Kasumi-1 (cell line): ENCODE measurements at regions not wholly inside any gene's neighbourhood (a gene's known extent, or its start where the extent isn't known, plus 50 kb on each side); places are given as distances from the start of the nearest gene placed in this dataset.
A peak's percentile ranks its signal among the peaks of the same experiment; 100 is the strongest.

Experiments
- DNase-seq, 2 experiments: peaks; one replicate each; lab custom pipeline; 2025; lab: John Stamatoyannopoulos, UW

DNA sequence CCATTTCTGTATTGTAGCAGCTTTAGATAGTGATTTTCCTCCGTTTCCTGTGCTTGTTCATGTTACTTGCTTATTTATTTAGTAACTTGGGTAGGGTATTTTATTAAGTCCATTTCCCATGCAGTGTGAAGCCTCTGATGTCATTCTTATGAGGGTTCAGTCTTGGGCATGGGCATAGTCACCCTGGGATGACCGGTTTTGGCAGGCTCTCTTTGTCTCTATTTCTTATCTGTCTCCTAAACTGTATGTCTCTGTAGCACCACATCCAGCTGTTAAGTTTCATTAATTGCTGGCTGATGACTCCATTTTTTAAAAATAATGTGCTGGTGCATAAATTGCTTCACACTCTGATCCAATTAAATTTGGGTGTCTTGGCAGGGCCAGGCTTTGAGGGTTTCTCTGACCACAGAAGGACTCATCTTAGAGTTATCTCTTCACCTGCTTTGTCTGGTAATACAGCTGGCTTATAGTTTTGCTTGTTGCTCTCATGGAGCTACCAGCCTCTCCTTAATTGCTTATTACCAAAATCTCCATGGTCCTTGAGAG, 173.3 kb upstream of the VLDLR start:
- DNase-seq, result no peak

DNA sequence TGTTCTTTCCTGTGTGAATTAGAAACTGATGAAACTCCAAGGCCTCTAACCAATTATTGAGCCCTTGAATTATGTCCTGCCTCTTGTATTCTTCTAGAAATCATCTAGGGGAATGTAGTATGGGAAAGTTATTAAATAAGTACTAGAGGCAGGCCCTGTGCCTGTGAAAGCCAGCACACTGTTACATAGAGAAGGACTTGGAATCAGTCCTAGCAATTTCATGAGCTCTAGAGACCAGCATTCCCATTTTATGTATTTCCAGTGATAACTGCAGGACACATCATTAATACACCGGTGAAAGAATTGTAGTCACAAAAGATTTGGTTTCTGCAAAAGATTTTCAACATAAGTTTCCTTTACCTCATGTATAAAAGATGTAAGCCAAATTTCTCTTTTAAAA, 168.5 kb upstream of the VLDLR start:
- no peak for DNase-seq

DNA sequence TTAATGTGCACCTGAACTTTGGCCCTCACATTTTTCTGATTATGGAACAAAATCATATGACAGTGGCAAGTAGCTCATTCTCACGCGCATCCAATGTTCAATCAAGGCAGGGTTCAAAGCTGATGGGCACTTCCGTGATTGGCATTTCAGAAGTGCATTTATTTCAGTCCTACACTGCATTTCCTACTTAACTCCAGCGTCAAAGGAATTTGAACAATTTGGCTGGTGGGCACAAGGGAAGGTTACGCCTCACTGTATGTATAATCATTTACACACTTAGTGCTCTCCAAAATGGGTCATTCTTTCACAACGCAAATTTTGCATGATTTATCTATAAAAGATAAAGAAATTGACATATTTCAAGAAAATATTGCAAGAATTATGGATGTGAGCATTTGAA, 167.9 kb upstream of the VLDLR start:
- DNase-seq, result no peak

DNA sequence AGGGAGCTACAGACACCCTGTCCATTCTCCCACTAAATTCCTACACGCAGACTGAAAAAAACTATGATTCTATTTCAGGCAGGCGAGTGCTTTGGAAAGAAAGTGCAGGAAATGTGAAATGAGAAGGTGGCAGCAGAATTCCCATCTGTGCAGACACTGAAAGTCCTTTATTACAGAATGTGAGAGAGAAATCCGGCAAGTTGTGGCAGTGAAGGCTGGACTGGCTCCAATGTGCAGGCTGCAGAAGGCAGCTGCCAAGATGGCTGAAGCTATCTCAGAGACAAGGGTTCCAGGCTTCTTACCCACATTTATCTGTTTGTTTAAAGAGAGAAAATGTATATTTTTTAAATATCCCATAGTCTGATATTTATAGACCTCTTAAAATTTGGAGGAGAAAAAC, 161.8 kb upstream of the VLDLR start:
- DNase-seq, result no peak

DNA sequence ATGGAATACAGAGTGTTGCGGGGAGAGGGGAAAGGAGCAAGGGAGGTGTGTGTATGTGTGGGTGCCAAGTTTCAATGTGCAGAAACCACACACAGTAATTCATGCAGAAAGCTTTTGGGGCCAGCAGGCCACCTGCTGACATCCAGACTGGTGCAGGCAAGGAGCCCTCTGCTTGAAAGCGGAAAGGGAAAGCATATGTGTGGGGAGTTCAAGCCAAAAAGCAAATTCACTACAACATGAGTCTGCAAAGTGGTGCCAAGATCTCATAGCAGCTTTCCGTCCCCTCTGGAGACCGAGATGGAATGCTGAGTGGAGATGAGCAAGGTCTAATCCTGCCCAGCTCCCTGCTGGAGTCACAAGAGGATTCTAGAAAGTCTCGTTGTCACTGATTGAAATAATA, 159.7 kb upstream of the VLDLR start:
- DNase-seq, result no peak

DNA sequence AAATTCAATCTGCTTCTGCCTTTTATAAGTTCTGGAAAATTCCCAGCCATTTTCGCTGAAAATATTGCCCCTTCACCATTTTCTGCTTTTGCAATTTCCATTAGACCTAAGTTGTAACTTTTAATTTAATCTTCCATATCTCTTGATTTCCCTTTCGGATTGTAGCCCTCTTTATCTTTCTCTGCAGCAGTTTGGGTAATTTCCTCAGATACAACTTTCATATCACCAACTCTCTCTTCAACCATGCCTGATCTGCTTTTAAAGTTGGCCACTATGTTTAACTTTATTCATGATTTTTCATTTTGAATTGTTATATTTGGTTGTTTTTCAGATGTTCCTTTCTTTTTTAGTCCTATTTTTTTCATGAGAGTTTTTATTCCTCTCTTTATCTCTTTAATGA, 157.0 kb upstream of the VLDLR start:
- no peak for DNase-seq

DNA sequence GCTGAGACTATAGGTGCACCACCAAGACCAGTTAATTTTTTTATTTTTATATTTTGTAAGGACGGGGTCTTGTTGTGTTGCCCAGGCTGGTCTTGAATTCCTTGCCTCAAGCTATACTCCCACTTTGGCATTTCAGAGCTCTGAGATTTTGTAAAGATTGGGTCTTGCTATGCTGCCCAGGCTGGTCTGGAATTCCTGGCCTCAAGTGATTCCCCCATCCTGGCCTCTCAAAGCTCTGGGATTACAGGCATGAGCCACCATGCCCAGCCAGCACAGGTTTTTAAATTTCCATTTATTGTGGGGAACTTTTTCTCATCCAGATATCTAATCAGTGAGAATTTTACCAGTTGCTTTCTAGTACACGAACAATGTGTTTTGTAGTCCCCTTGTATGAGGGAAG, 156.1 kb upstream of the VLDLR start:
- no peak for DNase-seq

DNA sequence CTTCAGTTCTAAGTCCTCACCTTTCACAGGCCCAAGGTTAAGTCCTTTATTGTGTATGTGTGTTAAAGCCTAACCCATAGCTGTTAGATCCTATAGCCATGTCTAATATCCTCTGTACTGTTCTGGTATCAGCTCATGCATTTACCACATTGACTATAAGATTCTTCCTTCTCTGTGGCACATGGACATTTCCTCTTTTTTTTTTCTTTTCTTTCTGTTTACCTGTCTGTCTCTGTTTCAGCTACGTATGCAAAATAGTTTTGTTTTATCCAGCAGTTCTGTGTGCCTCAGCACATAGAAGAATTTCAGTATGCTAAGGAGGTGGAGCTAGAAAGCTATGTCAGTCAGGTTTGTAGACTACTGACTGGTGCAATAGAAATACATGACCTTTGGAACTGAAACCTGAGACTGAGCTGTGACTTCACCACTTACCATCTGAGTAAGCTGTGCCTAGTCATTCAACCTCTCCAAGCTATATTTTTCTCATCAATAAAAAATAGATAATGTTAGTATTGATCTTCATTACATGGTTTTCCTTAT, 155.6 kb upstream of the VLDLR start:
- no peak for DNase-seq

DNA sequence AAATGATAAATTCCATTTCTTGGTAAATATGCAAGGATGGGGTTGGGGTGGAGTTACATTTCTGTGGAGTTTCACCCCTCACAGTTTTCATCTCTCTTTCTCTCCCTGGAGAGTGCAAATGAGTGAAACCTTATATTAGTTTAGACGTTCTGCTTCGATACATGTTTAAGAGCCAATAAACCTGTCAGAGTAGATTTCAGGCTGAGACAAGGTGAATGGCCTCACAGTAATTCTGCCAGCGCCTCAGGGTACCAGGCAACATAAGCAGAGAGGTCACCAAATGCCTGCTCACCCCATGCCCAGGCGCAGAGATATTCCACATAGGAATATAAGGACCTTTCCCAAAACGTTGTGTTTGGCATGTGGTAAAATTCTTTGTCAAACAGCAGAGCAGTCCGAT, 154.9 kb upstream of the VLDLR start:
- no peak for DNase-seq

DNA sequence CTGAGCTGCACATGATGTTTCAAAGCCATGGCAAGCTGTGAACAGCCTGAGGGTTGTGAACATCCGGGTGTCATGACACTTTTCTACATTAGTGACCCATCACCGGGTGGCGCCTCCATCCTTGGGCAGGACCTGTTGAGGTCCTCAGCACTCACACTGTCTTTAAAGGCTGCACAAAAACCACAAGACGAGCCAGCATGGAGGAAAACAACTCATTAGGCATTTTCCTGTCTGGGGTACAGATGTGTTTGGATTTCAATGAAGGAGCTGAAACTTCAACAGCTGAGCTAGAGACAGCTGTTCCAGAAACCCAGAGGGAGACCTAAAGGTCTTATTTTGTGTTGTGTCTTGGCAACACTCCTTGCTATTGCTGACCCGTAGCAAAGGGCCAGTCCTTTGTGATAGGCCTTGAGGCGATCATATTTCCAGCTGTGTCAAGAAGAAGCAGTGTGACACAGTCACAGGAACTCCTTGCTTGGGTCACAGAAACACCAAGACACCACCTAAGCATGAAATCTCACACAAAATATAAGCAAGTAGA, 151.8 kb upstream of the VLDLR start:
- peak; percentile 3 to 9 for DNase-seq

DNA sequence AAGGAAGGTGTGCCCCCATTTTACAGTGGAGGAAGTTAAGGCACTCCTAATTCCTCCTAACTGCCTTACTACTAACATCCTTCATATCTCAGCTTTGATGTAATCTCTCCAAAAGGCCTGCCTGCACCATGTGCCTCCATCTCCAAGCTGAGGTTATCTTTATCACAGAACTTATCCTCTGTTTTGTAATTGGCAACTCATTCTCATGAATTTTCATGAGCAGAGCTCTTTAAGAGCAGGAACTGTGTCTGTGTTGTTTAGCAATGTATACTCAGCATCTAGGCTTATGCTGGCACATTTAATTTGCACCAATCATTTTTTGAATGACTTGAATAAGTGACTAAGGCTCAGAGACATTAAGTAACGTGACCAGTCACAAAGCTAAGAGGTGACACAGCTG, 147.9 kb upstream of the VLDLR start:
- no peak for DNase-seq

DNA sequence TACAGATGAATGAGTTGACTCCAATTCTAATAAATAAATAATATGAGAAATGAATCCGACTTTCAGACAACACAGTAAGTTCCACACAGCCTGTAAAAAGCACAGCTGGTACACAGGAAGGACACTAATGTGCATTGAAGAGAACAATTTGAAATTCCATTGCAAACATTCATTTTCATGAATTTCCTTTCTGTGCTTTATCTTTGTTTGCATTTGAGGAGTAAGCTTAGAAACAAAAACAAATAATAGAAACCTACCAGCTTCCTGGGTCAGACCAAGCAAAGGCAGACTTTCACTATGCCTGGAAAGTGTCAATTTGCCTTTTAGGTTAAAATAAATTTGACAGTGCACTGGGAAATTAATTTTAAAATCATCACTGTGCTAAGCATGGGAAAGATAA, 143.8 kb upstream of the VLDLR start:
- no peak for DNase-seq

DNA sequence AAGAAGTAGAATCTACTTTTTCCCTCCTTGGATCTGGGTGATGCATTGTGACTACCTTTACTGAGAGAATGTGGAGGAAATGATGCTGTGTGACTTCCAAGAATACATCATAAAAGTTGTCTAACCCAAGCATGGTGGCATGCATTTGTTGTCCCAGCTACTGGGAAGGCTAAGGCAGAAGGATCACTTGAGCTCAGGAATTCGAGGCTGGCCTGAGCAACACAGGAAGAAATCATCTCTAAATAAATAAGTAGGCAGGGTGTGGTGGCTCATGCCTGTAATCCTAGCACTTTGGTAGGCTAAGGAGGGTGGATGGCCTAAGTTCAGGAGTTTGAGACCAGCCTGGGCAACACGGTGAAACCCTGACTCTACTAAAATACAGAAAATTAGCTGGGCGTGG, 143.2 kb upstream of the VLDLR start:
- DNase-seq, result no peak

DNA sequence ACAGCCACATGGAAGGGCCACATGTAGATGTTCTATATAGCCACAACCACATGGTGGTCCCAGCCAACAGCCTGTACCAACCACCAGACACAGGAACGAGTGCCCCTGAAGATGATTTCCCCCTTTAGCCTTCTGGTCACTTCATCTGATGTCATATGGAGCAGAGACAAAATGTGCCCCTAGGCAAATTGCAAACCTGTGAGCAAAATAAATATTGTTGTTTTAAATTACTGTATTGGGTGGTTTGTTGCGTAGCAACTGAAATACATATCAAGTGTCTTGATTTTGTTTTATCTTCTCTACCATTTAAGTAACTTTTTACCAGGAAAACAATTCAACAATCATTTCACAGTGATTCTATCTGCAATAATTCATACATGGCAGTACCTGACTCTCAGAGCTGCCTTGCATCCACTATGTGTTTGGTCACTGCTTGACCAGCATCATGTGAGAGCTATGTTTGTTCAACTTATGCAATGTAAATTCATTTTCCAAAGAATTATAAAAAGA, 142.5 kb upstream of the VLDLR start:
- no peak for DNase-seq

DNA sequence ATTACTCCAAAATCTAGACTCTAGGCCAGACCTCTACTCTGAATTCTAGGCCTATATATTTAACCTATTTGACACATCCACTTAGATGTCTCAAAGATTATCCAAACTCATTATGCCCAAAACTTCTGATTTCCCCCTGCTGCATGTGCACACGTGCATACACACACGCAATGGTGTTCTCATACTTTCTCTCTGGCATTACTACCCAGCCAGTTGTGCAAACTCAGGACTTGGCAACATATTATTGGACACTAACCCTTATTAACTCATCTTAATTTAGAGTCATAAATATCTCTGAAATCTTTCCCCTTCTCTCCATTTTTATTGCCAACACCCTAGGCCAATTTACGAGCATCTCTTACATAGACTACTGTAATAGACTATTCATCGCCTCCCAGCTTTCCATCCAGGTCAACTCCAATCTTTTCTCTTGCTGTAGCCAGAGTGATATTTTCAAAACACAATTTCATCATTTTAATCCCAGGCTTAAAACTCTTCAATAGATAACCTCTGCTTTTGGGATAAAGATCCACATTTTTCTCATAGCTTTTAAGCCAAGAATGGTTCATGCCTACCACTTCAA, 141.2 kb upstream of the VLDLR start:
- DNase-seq, result no peak

DNA sequence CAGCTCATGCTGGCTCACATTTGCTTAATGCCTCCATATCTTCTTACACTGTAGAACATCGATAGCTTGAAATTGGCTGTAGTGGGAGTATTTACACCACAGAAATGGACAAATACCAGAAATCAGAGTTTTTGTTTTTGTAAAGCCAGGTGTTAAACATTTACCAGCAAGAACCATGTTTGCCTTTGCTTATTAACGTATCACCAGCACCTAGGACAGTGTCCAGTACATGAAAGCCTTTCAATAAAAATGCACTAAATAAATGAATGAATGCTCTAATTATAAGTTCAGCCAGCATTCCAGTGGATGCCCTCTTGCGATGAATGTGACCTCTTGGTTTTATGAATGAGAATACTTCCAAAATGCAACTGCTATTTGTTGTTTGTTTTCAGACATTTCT, 140.4 kb upstream of the VLDLR start:
- DNase-seq, result no peak

DNA sequence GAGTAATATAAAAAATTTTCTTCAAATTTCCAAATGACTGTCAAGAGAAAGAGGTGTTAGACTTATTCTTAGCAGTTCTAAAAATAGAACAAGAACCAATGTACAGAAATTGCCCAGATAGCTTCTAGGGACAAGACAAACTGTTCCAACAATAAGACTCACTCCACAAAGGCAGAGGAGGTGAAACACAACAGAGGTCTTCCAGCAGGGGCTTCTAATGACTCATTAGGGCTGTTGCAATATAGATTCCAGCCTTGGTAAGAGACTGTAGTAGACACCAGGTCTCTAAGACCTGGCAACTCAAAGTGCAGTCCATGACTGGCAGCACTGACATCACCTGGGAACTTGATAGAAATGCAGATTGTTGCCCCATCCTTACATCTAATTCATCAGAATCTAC, 134.6 kb upstream of the VLDLR start:
- no peak for DNase-seq

DNA sequence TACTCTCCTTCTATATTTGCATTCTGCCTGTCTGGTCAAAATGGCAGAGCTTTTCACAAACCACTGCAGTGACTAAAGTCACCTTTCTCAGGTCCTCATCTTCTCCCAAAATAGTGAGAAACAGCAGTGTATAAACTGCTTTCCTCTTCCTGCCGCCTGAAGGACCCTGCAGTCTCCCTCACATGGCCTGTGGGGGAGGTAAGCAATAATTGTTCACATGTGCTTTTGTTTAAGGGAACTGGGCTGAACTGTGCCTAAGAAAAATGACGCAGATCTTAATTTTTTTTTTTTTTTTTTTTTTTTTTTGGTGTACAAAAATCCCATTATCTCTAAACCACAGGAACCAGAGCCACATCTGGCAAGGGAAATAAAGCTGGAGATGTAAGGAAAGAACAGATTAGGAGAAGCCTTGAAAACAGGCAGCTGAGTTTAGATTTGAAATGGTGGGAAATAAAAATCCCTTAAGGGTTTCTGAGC, 131.7 kb upstream of the VLDLR start:
- DNase-seq, result no peak

DNA sequence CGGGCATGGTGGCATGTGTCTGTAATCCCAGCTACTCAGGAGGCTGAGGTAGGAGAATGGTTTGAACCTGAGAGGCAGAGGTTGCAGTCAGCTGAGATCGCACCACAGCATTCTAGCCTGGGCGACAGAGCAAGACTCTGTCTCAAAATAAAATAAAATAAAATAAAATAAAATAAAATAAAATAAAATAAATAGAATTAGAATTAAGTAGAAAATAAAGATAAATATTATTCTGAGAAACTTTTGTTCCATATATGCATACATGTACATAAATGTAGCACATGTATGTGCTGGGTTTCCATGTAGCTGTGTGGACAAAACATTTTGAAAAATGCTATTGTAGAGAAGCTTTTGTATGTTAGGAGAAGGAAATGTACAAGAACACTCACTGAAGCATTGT, 129.4 kb upstream of the VLDLR start:
- DNase-seq, result no peak

DNA sequence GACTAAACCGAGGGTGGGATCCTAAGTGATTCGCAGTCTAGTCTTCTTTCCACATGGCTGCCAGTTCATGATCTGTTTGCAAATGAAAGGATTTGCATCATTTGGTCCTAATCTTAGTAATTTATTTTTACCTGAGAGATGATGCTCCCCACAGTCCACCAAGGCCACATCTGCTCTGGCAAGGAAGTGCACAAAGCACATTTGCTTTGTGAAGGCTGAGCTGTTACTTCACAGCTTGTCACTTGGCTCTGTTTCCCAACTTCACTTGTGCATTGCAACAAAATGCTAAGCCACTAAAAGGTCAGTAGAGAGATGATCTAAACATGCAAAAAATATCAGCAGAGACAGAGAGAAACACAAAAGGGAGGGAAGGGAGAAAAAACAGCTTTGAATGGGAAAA, 128.5 kb upstream of the VLDLR start:
- no peak for DNase-seq

DNA sequence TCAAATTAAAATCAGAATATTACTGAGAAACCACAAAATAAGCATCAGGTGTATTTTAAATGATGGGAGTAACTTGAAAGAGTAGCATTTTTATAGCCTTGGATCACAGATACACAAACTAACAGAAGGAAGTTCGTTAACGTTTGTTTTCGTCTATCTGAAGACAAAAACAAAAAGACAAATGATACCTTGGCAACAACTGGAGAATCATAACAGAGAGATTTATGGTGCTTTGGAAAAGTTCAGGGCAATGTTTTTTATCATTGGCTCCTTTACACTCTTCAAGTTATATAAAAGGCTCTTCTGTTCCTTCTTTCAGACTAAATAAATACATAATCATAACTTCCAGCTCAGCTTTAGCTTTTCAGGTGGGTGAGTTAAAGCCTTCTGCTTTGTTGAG, 128.1 kb upstream of the VLDLR start:
- no peak for DNase-seq

DNA sequence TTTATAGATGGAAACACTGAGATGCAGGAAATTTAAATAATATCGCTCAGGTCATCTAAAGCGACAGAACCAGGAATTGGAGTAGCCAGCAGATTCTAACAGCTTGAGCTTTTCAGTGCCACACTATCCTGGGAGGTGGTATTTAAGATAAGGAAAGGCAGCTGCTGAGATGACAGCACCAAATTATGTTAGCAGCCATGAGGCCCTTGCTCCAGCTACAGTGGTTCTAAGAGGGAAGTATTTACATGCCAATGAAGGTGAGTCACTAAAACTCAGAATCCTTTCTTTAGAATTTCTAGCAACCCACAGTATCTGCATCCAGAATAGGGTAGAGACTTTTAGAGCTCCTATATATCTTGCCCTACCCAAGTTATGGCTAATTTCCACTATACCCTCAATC, 127.0 kb upstream of the VLDLR start:
- DNase-seq, result no peak

DNA sequence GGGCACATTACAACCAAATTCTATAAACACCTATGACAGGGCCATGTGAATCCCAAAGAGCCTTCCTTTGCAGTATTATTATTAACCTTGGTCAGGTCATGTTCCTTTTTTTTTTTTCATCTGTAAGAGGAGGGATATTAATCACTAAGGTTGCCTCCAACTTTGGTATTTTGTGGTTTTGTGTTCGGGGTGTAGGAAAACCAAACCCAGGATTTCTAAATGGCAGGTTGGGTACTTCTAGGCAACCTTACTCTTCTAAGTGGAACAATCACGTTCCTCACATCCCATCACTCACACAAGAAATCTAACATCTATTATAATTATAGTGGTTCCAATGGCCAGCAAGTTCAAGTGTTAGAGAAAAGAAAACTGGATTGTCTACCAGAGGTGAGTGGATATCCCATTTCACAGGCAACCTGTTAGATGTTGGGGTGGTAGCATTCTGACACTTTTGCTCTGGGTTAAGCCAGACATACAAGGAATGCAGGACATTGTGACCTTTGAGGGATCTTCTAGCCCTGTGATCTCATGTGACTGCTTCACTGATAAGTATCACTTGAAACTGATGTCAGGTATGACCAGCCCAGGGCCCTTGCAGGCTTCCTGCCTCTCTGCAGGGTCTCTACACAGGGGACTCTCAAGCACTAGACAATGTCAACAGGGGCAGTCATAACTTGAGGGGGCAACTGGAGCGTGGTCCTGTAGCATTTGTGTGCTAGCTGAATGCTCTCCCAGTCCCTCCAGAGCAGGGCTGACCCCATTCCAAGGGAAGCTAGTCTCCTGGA, 126.2 kb upstream of the VLDLR start:
- DNase-seq, result no peak
